G401 (cell line): ENCODE measurements at regions not wholly inside any gene's neighbourhood (a gene's known extent, or its start where the extent isn't known, plus 50 kb on each side); places are given as distances from the start of the nearest gene placed in this dataset.

Experiments used
- DNase-seq: peaks from one replicate; pipeline ENCODE4 v3.0.0-alpha.2; 2015; ENCODE audit warnings: low spot score
- in situ Hi-C: cut with HindIII; loops from 2 replicates; pipeline ENCODE4 v1.10.0; 2016; ENCODE audit warnings: low sequenced_read_pairs, mixed read lengths

GRCh38 chrX:71000139-71000538, 68.0 kb downstream of the SNX12 start:
- no peak for DNase-seq
- in situ Hi-C loops: no loop called here

- in situ Hi-C loops: no loop called here
- DNase-seq: peak; percentile 25
These were observed 67.6 kb upstream of the SLC7A3 start for GRCh38 chrX:70998411-70999027.

- in situ Hi-C loops: no loop called here
- no peak for DNase-seq
These were observed 64.4 kb upstream of the SLC7A3 start for GRCh38 chrX:70995338-70995737.

GRCh38 chrX:70988425-70988824, 57.5 kb upstream of the SLC7A3 start:
- in situ Hi-C loops: no loop called here
- no peak for DNase-seq
